OCI-LY1 (cell line): ENCODE measurements at regions not wholly inside any gene's neighbourhood (a gene's known extent, or its start where the extent isn't known, plus 50 kb on each side); places are given as distances from the start of the nearest gene placed in this dataset.

Experiments
- H2AFZ ChIP-seq: fragments of 200-600 bp; sonication (generic), shearing (Covaris generic); 2 replicates; pipeline ENCODE4 v1.6.0; 2014; ENCODE audit warnings: antibody characterized with exemption, mild to moderate bottlenecking, low read length
- H3F3A ChIP-seq: fragments of 200-600 bp; sonication (generic), shearing (Covaris generic); 2 replicates; pipeline ENCODE4 v1.6.0; 2014; ENCODE audit warnings: mild to moderate bottlenecking, antibody characterized with exemption, low read length, moderate library complexity; ENCODE audit not compliant: insufficient read depth
- H3K27ac ChIP-seq: fragments of 200-600 bp; sonication (generic); 2 replicates; pipeline ENCODE4 v1.5.1; 2014; ENCODE audit warnings: low read length, mixed run types, mild to moderate bottlenecking, low read depth; ENCODE audit not compliant: poor library complexity, severe bottlenecking
- H3K27me3 ChIP-seq: fragments of 200-600 bp; sonication (generic); 2 replicates; pipeline ENCODE4 v1.6.0; 2014; ENCODE audit warnings: antibody characterized with exemption, mild to moderate bottlenecking, low read length, moderate library complexity; ENCODE audit not compliant: insufficient read depth
- H3K36me3 ChIP-seq: fragments of 200-600 bp; sonication (generic); 2 replicates; pipeline ENCODE4 v1.6.1; 2014; ENCODE audit warnings: mild to moderate bottlenecking, antibody characterized with exemption, low read length, moderate library complexity, mixed read lengths; ENCODE audit not compliant: insufficient read depth
- H3K4me1 ChIP-seq: fragments of 200-600 bp; sonication (generic); 2 replicates; pipeline ENCODE4 v1.5.1; 2014; ENCODE audit warnings: mild to moderate bottlenecking, low read length, moderate library complexity; ENCODE audit not compliant: insufficient read depth, severe bottlenecking
- H3K4me2 ChIP-seq: fragments of 200-600 bp; sonication (generic), shearing (Covaris generic); 2 replicates; pipeline ENCODE4 v1.6.1; 2014; ENCODE audit warnings: low read length
- H3K4me3 ChIP-seq: fragments of 200-600 bp; sonication (generic); 2 replicates; pipeline ENCODE4 v1.5.1; 2014; ENCODE audit warnings: low read length, low read depth, mild to moderate bottlenecking, mixed read lengths; ENCODE audit not compliant: poor library complexity, severe bottlenecking
- H3K79me2 ChIP-seq: fragments of 200-600 bp; shearing (Covaris generic); 2 replicates; pipeline ENCODE4 v1.6.1; 2016; ENCODE audit warnings: mixed run types, low read length, mixed read lengths; ENCODE audit not compliant: insufficient read depth
- H3K9ac ChIP-seq: fragments of 200-600 bp; sonication (generic), shearing (Covaris generic); 2 replicates; pipeline ENCODE4 v1.6.1; 2014; ENCODE audit warnings: mild to moderate bottlenecking, low read length, mixed read lengths
- H3K9me2 ChIP-seq: fragments of 200-600 bp; sonication (generic), shearing (Covaris generic); 2 replicates; pipeline ENCODE4 v1.6.1; 2014; ENCODE audit warnings: low read depth, mild to moderate bottlenecking, low read length, mixed read lengths
- H3K9me3 ChIP-seq: fragments of 200-600 bp; shearing (Covaris generic); 2 replicates; pipeline ENCODE4 v1.6.1; 2014; ENCODE audit warnings: low read length, mixed read lengths
- H4K20me1 ChIP-seq: fragments of 200-600 bp; sonication (generic), shearing (Covaris generic); 2 replicates; pipeline ENCODE4 v1.6.0; 2016; ENCODE audit warnings: mild to moderate bottlenecking, low read length; ENCODE audit not compliant: insufficient read depth
- CTCF ChIP-seq: fragments of 200-600 bp; sonication (generic), shearing (Covaris generic); IDR thresholded peaks from 2 replicates; pipeline ENCODE4 v1.5.1; 2017; ENCODE audit warnings: mild to moderate bottlenecking, antibody characterized with exemption, low read length, moderate library complexity, mixed read lengths
- EZH2 ChIP-seq: fragments of 200-600 bp; sonication (generic), shearing (Covaris generic); IDR thresholded peaks from 2 replicates; pipeline ENCODE4 v1.8.0; 2017; ENCODE audit warnings: borderline replicate concordance, mixed run types, mild to moderate bottlenecking, antibody characterized with exemption, low read length, moderate library complexity, mixed read lengths

- Histone ChIP-seq H3K4me2 (no peak overlapping the region), H3K36me3 (no peaks in the 10 kb centered on the region), H3K27ac (no peak overlapping the region), H3K4me1 (no peaks in the 10 kb centered on the region), H3K4me3 (no peak overlapping the region), H3K27me3 (no peaks in the 10 kb centered on the region), H3K9me3 (no peaks in the 10 kb centered on the region), H4K20me1 (no peaks in the 10 kb centered on the region), H3K9me2 (no peaks in the 10 kb centered on the region), H3K79me2 (no peaks in the 10 kb centered on the region), H3K9ac (no peak overlapping the region), H2AFZ (no peak overlapping the region), H3F3A (no peaks in the 10 kb centered on the region)
- TF ChIP-seq CTCF, result no peak
- no peak for TF ChIP-seq EZH2
Measured at GRCh38 chr20:54865273-54865672, 389.9 kb downstream of the DOK5 start.

GRCh38 chr20:54860716-54861115, 385.3 kb downstream of the DOK5 start:
- no peaks in the 10 kb centered on the region for H3F3A ChIP-seq
- H3K27ac ChIP-seq, result no peak overlapping the region
- no peaks in the 10 kb centered on the region for H3K9me3 ChIP-seq
- H3K4me2 ChIP-seq, result no peak overlapping the region
- H3K4me1 ChIP-seq, result no peaks in the 10 kb centered on the region
- no peak for TF ChIP-seq EZH2
- no peak for TF ChIP-seq CTCF
- H3K79me2 ChIP-seq, result no peaks in the 10 kb centered on the region
- no peaks in the 10 kb centered on the region for H3K27me3 ChIP-seq
- no peak overlapping the region for H2AFZ ChIP-seq
- H3K4me3 ChIP-seq, result no peak overlapping the region
- no peaks in the 10 kb centered on the region for H3K36me3 ChIP-seq
- no peaks in the 10 kb centered on the region for H4K20me1 ChIP-seq
- no peaks in the 10 kb centered on the region for H3K9me2 ChIP-seq
- H3K9ac ChIP-seq, result no peak overlapping the region

GRCh38 chr20:54856202-54856601, 380.8 kb downstream of the DOK5 start:
- no peak overlapping the region for H3K4me3 ChIP-seq
- no peaks in the 10 kb centered on the region for H3K9me3 ChIP-seq
- no peaks in the 10 kb centered on the region for H3K36me3 ChIP-seq
- H3K4me2 ChIP-seq, result no peak overlapping the region
- no peaks in the 10 kb centered on the region for H3K27me3 ChIP-seq
- no peak overlapping the region for H2AFZ ChIP-seq
- no peaks in the 10 kb centered on the region for H3K79me2 ChIP-seq
- H3K9me2 ChIP-seq, result no peaks in the 10 kb centered on the region
- TF ChIP-seq EZH2 (no peak), CTCF (no peak)
- H4K20me1 ChIP-seq, result no peaks in the 10 kb centered on the region
- H3K27ac ChIP-seq, result no peak overlapping the region
- H3K9ac ChIP-seq, result no peak overlapping the region
- no peaks in the 10 kb centered on the region for H3K4me1 ChIP-seq
- H3F3A ChIP-seq, result no peaks in the 10 kb centered on the region
